Coronary artery (tissue), 2 donors: ENCODE measurements at regions not wholly inside any gene's neighbourhood (a gene's known extent, or its start where the extent isn't known, plus 50 kb on each side); places are given as distances from the start of the nearest gene placed in this dataset.

Experiments
- DNase-seq: peaks from one replicate; pipeline ENCODE4 v3.0.0-alpha.2; 2017; ENCODE audit warnings: low spot score
- H3K27ac ChIP-seq, 2 donors: fragments of 200-600 bp; sonication (generic); one replicate each; pipeline ENCODE4 v1.5.1; 2016 to 2019
- H3K4me3 ChIP-seq: fragments of 200-600 bp; sonication (generic); 2 replicates; pipeline ENCODE4 v1.5.1; 2016; ENCODE audit warnings: mild to moderate bottlenecking, moderate library complexity
- TF ChIP-seq, protein P1 (sequence below): fragments of 200-600 bp; sonication (generic); IDR thresholded peaks from one replicate; pipeline ENCODE4 v1.5.1; 2019; ENCODE audit warnings: antibody characterized with exemption

DNA sequence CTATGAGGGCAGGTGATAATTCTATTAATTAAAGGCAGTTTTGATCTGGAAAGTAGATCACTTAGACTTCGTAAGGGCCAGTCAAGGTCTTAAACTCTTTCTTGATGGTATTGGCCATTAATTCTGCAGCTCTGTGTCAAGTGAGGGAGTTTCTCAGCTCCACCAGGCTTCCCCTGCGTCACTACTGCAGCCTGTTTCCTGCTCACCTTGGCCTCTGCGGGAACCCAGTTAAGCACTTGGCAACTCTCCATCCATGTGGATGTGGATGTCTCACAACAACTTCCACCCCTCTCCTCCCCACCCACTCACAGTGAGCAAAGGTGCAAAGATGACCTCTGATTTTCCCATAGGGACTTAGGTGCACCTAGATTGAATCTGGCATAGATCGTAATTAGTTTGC, 191.6 kb downstream of the PLK2 start:
- no peak for DNase-seq
- no peak overlapping the region for H3K27ac ChIP-seq

DNA sequence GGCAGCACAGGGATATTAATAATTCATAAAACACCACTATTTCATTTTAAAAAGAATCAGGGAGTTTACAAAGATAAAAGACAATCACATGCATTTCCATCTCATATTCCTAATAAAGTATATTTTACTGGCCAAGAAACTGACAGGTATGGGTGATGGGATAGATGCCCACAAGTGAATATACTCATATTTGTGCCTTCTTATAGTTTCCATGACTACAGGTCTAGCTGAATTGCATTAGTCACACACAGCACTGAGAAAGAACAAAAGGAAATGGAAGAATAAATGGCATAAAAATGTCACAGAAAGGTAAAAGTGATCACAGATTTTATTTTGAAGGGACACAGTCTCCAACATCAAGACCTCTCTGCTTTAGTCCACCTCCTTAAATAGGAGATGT, 193.5 kb downstream of the PLK2 start:
- TF ChIP-seq, protein P1, sequence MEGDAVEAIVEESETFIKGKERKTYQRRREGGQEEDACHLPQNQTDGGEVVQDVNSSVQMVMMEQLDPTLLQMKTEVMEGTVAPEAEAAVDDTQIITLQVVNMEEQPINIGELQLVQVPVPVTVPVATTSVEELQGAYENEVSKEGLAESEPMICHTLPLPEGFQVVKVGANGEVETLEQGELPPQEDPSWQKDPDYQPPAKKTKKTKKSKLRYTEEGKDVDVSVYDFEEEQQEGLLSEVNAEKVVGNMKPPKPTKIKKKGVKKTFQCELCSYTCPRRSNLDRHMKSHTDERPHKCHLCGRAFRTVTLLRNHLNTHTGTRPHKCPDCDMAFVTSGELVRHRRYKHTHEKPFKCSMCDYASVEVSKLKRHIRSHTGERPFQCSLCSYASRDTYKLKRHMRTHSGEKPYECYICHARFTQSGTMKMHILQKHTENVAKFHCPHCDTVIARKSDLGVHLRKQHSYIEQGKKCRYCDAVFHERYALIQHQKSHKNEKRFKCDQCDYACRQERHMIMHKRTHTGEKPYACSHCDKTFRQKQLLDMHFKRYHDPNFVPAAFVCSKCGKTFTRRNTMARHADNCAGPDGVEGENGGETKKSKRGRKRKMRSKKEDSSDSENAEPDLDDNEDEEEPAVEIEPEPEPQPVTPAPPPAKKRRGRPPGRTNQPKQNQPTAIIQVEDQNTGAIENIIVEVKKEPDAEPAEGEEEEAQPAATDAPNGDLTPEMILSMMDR: no peak
- no peak overlapping the region for H3K4me3 ChIP-seq
- no peak overlapping the region for H3K27ac ChIP-seq
- no peak for DNase-seq

More for the DNA sequence above, 191.6 kb downstream of the PLK2 start:
- H3K4me3 ChIP-seq: no peak overlapping the region
- TF ChIP-seq, protein P1: no peak

DNA sequence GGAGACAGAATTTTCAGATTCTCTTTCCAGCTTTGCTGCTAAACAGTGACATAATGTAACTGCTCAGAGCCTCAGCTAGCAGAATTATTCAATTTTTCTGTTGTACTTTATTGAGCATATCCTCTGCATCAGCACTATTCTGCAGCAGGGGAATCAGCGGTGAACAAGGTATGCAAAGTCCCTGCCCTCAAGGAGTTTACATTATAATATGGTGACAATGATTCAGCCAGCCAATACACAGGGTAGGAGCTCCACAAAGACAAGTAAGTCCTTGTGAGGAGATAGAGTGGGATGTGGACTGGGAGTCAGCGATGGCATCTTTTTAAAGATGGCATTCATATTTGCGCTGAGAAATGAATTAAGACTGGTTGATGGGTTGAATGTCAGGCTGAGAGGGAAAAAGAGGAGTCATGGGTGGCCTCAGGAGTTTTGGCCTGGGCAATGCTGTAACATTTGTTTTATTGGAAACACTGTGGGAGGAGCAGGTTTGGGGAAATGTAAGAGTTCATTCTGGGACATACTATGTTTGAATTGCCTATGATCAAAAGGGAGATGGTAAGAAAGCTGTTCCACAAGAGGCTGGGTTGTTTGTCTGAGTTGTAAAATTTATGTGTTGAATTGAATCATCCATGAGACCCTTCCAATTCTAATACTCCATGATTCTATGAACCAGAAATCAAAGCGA, 194.5 kb downstream of the PLK2 start:
- TF ChIP-seq, protein P1: no peak
- H3K27ac ChIP-seq: no peak overlapping the region
- no peak for DNase-seq
- no peak overlapping the region for H3K4me3 ChIP-seq

DNA sequence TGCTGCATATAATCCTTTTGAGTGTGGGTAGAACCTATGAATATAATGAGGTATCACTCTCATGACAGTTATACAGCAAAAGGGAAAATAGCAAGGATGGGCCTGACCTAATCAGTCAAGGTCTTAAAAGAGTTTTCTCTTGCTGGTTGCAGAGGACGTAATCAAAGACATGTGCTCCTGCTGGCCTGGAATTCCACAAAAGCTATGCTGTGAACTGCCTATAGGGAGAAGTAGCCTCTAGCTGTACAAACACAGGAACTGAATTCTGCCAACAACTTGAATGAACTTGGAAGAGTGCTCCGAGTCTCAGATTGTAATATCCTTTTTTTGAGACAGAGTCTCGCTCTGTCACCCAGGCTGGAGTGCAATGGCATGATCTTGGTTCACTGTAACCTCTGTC, 195.6 kb downstream of the PLK2 start:
- no peak overlapping the region for H3K27ac ChIP-seq
- H3K4me3 ChIP-seq: no peak overlapping the region
- TF ChIP-seq, protein P1: no peak
- DNase-seq: no peak

DNA sequence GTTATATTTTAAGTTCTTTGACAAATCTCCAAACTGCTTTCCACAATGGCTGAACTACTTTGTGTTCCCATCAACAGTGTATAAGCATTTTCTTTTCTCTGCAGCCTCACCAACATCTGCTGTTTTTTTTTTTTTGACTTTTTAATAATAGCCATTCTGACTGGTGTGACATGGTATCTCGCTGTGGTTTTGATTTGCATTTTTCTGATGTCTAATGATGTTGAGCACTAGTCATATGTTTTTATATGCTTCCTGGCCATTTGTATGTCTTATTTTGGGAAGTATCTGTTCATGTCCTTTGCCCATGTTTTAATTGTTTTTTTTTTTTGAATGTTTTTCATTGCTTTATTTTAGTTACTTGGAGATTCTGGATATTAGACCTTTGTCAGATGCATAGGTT, 196.6 kb downstream of the PLK2 start:
- no peak overlapping the region for H3K27ac ChIP-seq
- TF ChIP-seq, protein P1: no peak
- no peak for DNase-seq

DNA sequence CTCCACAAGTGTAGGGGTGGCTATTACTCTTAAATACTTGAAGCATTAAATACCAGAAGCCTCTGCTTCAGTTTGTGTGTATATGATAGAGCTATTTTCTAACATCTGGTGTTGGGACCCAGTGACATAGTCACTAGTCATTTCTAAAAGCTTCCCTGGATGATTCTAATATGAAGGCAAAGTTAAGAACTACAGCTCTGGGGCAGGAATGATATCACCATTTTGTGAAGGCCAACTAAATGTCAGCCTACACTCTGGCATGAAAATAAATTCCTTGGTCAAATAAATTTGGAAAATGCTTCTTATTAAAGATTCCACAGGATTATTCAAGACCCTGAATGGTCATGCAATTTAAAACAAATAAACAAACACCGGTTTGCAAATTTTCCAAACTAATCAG, 197.7 kb downstream of the PLK2 start:
- TF ChIP-seq, protein P1: no peak
- H3K27ac ChIP-seq: no peak overlapping the region

More for the DNA sequence above, 196.6 kb downstream of the PLK2 start:
- no peak overlapping the region for H3K4me3 ChIP-seq

DNA sequence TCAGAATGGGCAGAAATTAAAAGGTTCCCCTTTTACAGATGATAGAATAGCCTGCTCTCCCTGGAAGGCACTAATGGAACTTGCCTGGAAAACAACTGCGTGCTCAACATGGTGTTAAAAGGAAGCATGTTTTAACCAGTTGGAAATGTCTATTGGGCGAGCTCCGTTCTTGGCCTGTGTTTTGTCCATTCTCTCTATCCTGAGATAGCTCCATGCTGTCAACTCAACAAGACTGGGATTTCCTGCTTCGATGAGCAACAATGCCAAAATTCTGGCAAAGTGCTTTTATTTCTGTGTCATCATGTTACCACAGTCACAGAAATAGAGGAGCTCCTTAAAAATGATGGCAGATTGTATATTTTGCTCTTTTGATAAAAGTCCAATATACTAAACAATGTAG, 198.3 kb downstream of the PLK2 start:
- TF ChIP-seq, protein P1: no peak
- Histone ChIP-seq H3K27ac (no peak overlapping the region), H3K4me3 (no peak overlapping the region)
- DNase-seq: no peak

More for the DNA sequence above, 197.7 kb downstream of the PLK2 start:
- no peak for DNase-seq
- no peak overlapping the region for H3K4me3 ChIP-seq
